Activated CD8-positive, alpha-beta T cell treated with anti-CD3 and anti-CD28 coated beads, Interleukin-2, amount 10 ng/mL, durations not matched to agents 7 days and 5 days (primary cell): ENCODE measurements at regions not wholly inside any gene's neighbourhood (a gene's known extent, or its start where the extent isn't known, plus 50 kb on each side); places are given as distances from the start of the nearest gene placed in this dataset.
"Not testable (repeated sequence)": the region's sequence is repeated elsewhere in the genome, so short reads cannot be mapped to it uniquely, and the experiment has no call there.

Source experiments
- ATAC-seq: fragments of 150-1000 bp; cut with Tn5 transposase; one replicate; pipeline ENCODE4 v1.10.0; 2021; ENCODE audit warnings: moderate library complexity
- CTCF ChIA-PET: fragments of 350-600 bp; sonication (Branson Sonifier 250); formaldehyde crosslinking; loops from one replicate; lab custom pipeline; 2021; ENCODE audit warnings: antibody characterized with exemption; lab: Charles Lee
- POLR2A ChIA-PET: fragments of 350-600 bp; sonication (Branson Sonifier 250); formaldehyde crosslinking; loops from one replicate; lab custom pipeline; 2021; ENCODE audit warnings: antibody characterized with exemption; lab: Charles Lee
- DNase-seq: peaks from one replicate; pipeline ENCODE4 v3.0.0-alpha.2; 2020
- H3K27ac Mint-ChIP-seq: one replicate; pipeline ENCODE4 v1.8.0; 2021; ENCODE audit warnings: mild to moderate bottlenecking, mixed read lengths
- H3K27me3 Mint-ChIP-seq: one replicate; pipeline ENCODE4 v1.8.0; 2021; ENCODE audit warnings: low read depth, mixed read lengths
- H3K36me3 Mint-ChIP-seq: one replicate; pipeline ENCODE4 v1.8.0; 2021; ENCODE audit warnings: low read depth, mixed read lengths
- H3K4me1 Mint-ChIP-seq: one replicate; pipeline ENCODE4 v1.8.0; 2021; ENCODE audit warnings: low read depth, mixed read lengths
- H3K4me3 Mint-ChIP-seq: one replicate; pipeline ENCODE4 v1.8.0; 2021; ENCODE audit warnings: mild to moderate bottlenecking, mixed read lengths
- H3K9me3 Mint-ChIP-seq: one replicate; pipeline ENCODE4 v1.8.0; 2022; ENCODE audit warnings: mixed read lengths; ENCODE audit not compliant: insufficient read depth

GRCh38 chr2:97355176-97355575 is 234.5 kb downstream of the ANKRD36B start:
- Mint-ChIP-seq H3K9me3 (no peaks in the 10 kb centered on the region), H3K4me1 (no peaks in the 10 kb centered on the region), H3K27ac (no peak overlapping the region), H3K36me3 (no peaks in the 10 kb centered on the region), H3K27me3 (peaks cover 32% of the 10 kb centered on the region), H3K4me3 (no peak overlapping the region)
- ATAC-seq (no peak), DNase-seq (no peak)
- CTCF ChIA-PET = no interaction called here
- POLR2A ChIA-PET = no interaction called here

- DNase-seq = no peak
- no peaks in the 10 kb centered on the region for H3K4me1 Mint-ChIP-seq
- H3K27me3 Mint-ChIP-seq = peaks cover 36% of the 10 kb centered on the region
- ATAC-seq = no peak
- no peaks in the 10 kb centered on the region for H3K36me3 Mint-ChIP-seq
- no peaks in the 10 kb centered on the region for H3K9me3 Mint-ChIP-seq
- H3K27ac Mint-ChIP-seq = no peak overlapping the region
- H3K4me3 Mint-ChIP-seq = no peak overlapping the region
- ChIA-PET POLR2A (no interaction called here), CTCF (no interaction called here)
Observed at GRCh38 chr2:97354576-97354975, 235.1 kb downstream of the ANKRD36B start.

GRCh38 chr2:97348841-97349240 is 235.9 kb downstream of the ANKRD36 start:
- no peak overlapping the region for H3K27ac Mint-ChIP-seq
- CTCF ChIA-PET = no interaction called here
- DNase-seq (no peak), ATAC-seq (no peak)
- no peaks in the 10 kb centered on the region for H3K4me1 Mint-ChIP-seq
- no peak overlapping the region for H3K4me3 Mint-ChIP-seq
- H3K9me3 Mint-ChIP-seq = no peaks in the 10 kb centered on the region
- no peaks in the 10 kb centered on the region for H3K36me3 Mint-ChIP-seq
- POLR2A ChIA-PET = no interaction called here
- H3K27me3 Mint-ChIP-seq = peaks cover 12% of the 10 kb centered on the region

GRCh38 chr2:97348265-97348664 is 235.3 kb downstream of the ANKRD36 start:
- ChIA-PET CTCF (no interaction called here), POLR2A (no interaction called here)
- Mint-ChIP-seq H3K4me1 (no peaks in the 10 kb centered on the region), H3K27ac (no peak overlapping the region), H3K27me3 (peaks cover 12% of the 10 kb centered on the region), H3K9me3 (no peaks in the 10 kb centered on the region), H3K4me3 (no peak overlapping the region), H3K36me3 (no peaks in the 10 kb centered on the region)
- ATAC-seq (no peak), DNase-seq (no peak)

- DNase-seq, CTCF ChIA-PET, H3K9me3 Mint-ChIP-seq, ATAC-seq, POLR2A ChIA-PET, H3K36me3 Mint-ChIP-seq, H3K27me3 Mint-ChIP-seq, H3K4me3 Mint-ChIP-seq, H3K4me1 Mint-ChIP-seq, H3K27ac Mint-ChIP-seq: not testable (repeated sequence)
Observed at GRCh38 chr2:97344937-97345336, 232.0 kb downstream of the ANKRD36 start.

GRCh38 chr2:97333674-97334073 is 220.7 kb downstream of the ANKRD36 start:
- DNase-seq, H3K27me3 Mint-ChIP-seq, H3K27ac Mint-ChIP-seq, H3K4me3 Mint-ChIP-seq, CTCF ChIA-PET, H3K9me3 Mint-ChIP-seq, H3K4me1 Mint-ChIP-seq, ATAC-seq, POLR2A ChIA-PET, H3K36me3 Mint-ChIP-seq: not testable (repeated sequence)

- H3K36me3 Mint-ChIP-seq, H3K4me1 Mint-ChIP-seq, DNase-seq, POLR2A ChIA-PET, CTCF ChIA-PET, H3K9me3 Mint-ChIP-seq, ATAC-seq, H3K4me3 Mint-ChIP-seq, H3K27me3 Mint-ChIP-seq, H3K27ac Mint-ChIP-seq: not testable (repeated sequence)
Observed at GRCh38 chr2:97332184-97332583, 219.2 kb downstream of the ANKRD36 start.

- H3K4me3 Mint-ChIP-seq, DNase-seq, POLR2A ChIA-PET, ATAC-seq, H3K4me1 Mint-ChIP-seq, H3K36me3 Mint-ChIP-seq, H3K27ac Mint-ChIP-seq, H3K9me3 Mint-ChIP-seq, CTCF ChIA-PET, H3K27me3 Mint-ChIP-seq: not testable (repeated sequence)
Observed at GRCh38 chr2:97321936-97322713, 209.2 kb downstream of the ANKRD36 start.

- H3K9me3 Mint-ChIP-seq, CTCF ChIA-PET, H3K27ac Mint-ChIP-seq, ATAC-seq, POLR2A ChIA-PET, H3K27me3 Mint-ChIP-seq, H3K4me1 Mint-ChIP-seq, H3K4me3 Mint-ChIP-seq, H3K36me3 Mint-ChIP-seq, DNase-seq: not testable (repeated sequence)
Observed at GRCh38 chr2:97315358-97315757, 202.4 kb downstream of the ANKRD36 start.

GRCh38 chr2:97312426-97312825 is 199.5 kb downstream of the ANKRD36 start:
- H3K27ac Mint-ChIP-seq, DNase-seq, H3K4me1 Mint-ChIP-seq, H3K27me3 Mint-ChIP-seq, POLR2A ChIA-PET, ATAC-seq, H3K4me3 Mint-ChIP-seq, CTCF ChIA-PET, H3K9me3 Mint-ChIP-seq, H3K36me3 Mint-ChIP-seq: not testable (repeated sequence)

GRCh38 chr2:97305426-97305825 is 192.5 kb downstream of the ANKRD36 start:
- H3K36me3 Mint-ChIP-seq, H3K27me3 Mint-ChIP-seq, H3K4me3 Mint-ChIP-seq, POLR2A ChIA-PET, DNase-seq, H3K9me3 Mint-ChIP-seq, H3K27ac Mint-ChIP-seq, ATAC-seq, H3K4me1 Mint-ChIP-seq, CTCF ChIA-PET: not testable (repeated sequence)

GRCh38 chr2:97302881-97303280 is 189.9 kb downstream of the ANKRD36 start:
- H3K4me1 Mint-ChIP-seq, ATAC-seq, H3K9me3 Mint-ChIP-seq, DNase-seq, H3K27me3 Mint-ChIP-seq, H3K27ac Mint-ChIP-seq, POLR2A ChIA-PET, H3K4me3 Mint-ChIP-seq, H3K36me3 Mint-ChIP-seq, CTCF ChIA-PET: not testable (repeated sequence)

- H3K4me1 Mint-ChIP-seq, H3K27ac Mint-ChIP-seq, H3K9me3 Mint-ChIP-seq, ATAC-seq, H3K36me3 Mint-ChIP-seq, H3K27me3 Mint-ChIP-seq, CTCF ChIA-PET, H3K4me3 Mint-ChIP-seq, POLR2A ChIA-PET, DNase-seq: not testable (repeated sequence)
Observed at GRCh38 chr2:97301771-97302170, 188.8 kb downstream of the ANKRD36 start.
